GM13977 (cell line): ENCODE measurements at regions not wholly inside any gene's neighbourhood (a gene's known extent, or its start where the extent isn't known, plus 50 kb on each side); places are given as distances from the start of the nearest gene placed in this dataset.
A peak's percentile ranks its signal among the peaks of the same experiment; 100 is the strongest.

Source experiments
- DNase-seq: peaks from one replicate; pipeline ENCODE4 v3.0.0; 2012; ENCODE audit warnings: low spot score
- in situ Hi-C: fragments of 300-500 bp; cut with MboI; formaldehyde crosslinking; loops from one replicate; pipeline ENCODE4 v1.12.0; 2022; ENCODE audit warnings: low sequenced_read_pairs, low pct_unique_long_range_greater_than_20kb, mixed read lengths, inconsistent platforms; ENCODE audit not compliant: unreplicated experiment
- TF ChIP-seq, protein P1 (sequence below): IDR thresholded peaks from 2 replicates; pipeline ENCODE4 v1.5.1; 2012; ENCODE audit warnings: mild to moderate bottlenecking, control low read depth; ENCODE audit not compliant: insufficient read depth; ENCODE audit errors: extremely low read depth, missing control alignments

DNA sequence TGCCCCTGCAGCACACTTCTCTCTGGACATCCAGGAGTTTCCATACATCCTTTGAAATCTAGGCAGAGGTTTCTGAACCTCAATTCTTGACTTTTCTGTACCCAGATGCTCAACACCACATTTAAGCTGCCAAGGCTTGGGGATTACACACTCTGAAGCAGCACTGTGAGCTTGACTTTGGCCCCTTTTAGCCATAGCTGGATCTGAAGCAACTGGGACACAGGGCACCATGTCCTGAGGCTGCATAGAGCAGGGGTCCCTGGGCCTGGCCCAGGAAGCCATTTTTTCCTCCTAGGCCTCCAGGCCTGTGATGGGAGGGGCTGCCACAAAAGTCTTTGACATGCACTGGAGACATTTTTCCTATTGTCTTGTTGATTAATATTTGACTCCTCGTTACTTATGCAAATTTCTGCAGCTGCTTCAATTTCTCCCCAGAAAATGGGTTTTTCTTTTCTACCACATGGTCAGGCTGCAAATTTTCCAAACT lies 694.0 kb downstream of the DIPK2A start:
- in situ Hi-C loops = no loop called here
- DNase-seq = no peak
- TF ChIP-seq, protein P1, sequence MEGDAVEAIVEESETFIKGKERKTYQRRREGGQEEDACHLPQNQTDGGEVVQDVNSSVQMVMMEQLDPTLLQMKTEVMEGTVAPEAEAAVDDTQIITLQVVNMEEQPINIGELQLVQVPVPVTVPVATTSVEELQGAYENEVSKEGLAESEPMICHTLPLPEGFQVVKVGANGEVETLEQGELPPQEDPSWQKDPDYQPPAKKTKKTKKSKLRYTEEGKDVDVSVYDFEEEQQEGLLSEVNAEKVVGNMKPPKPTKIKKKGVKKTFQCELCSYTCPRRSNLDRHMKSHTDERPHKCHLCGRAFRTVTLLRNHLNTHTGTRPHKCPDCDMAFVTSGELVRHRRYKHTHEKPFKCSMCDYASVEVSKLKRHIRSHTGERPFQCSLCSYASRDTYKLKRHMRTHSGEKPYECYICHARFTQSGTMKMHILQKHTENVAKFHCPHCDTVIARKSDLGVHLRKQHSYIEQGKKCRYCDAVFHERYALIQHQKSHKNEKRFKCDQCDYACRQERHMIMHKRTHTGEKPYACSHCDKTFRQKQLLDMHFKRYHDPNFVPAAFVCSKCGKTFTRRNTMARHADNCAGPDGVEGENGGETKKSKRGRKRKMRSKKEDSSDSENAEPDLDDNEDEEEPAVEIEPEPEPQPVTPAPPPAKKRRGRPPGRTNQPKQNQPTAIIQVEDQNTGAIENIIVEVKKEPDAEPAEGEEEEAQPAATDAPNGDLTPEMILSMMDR = no peak

GRCh38 chr3:144670571-144670970 lies 698.9 kb downstream of the DIPK2A start:
- TF ChIP-seq, protein P1 = no peak
- in situ Hi-C loops = no loop called here
- DNase-seq = no peak

DNA sequence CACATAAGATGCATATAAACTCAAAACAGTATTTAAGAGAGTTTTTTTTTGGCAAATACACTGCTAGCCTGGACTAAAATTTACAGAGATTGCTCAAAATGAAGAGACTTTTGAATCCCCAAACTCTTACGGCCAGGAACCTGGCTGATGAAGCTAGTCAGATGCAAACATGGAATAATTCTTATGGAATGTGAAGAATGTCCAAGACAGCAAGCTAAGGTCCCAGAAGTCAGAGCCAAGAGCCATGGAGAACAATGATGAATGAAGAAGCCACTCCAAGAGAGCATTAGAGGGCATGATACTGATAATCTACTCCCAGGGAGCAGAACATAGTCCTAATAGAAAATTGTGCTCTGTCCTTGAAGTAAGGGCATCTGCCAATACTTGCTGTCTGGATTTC lies 705.5 kb downstream of the DIPK2A start:
- no peak for DNase-seq
- TF ChIP-seq, protein P1 = no peak
- in situ Hi-C loops = no loop called here

DNA sequence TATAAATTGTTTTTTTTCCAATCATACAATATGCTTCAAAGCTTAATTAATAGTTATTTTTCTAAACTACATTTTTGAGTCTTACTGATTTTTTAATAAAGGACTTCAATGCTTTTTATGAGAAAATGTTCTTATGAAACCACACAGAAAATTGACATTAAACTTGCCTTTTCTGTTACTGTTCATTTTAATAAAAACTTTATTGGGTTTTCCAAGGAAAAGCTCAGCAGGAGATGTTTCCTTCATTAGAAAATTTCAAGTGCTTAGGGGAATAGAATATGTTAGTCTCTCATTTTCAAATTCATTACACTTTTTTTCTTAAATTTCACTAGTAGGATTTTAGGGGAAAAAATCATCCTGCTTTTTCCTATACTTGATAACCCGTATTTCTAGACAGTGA lies 711.4 kb downstream of the DIPK2A start:
- TF ChIP-seq, protein P1 = no peak
- DNase-seq = no peak
- in situ Hi-C loops = no loop called here

GRCh38 chr3:144687862-144688261 lies 716.2 kb downstream of the DIPK2A start:
- no peak for DNase-seq
- TF ChIP-seq, protein P1 = peak; percentile 48
- in situ Hi-C loops = no loop called here

GRCh38 chr3:144692488-144692887 lies 720.9 kb downstream of the DIPK2A start:
- in situ Hi-C loops = no loop called here
- DNase-seq = no peak
- TF ChIP-seq, protein P1 = no peak

DNA sequence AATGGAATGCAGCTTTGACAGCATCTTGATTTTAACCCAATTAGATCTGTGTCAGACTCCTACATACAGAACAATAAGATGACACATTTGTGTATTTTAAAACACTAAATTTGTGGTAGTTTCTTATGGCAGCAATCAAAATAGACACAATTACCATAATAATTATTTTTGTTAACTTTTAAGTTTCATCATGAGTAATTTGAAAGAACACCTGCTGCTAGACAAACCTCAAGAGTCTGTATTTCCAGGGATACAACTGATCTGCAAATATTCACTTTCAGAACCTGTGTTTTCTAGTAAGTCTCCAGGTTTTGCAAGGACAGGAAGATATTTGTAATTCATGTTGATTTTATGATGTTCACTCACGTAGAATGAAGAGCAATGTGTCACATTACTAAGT lies 736.8 kb downstream of the DIPK2A start:
- no peak for DNase-seq
- TF ChIP-seq, protein P1 = no peak
- in situ Hi-C loops = no loop called here
